Peyer's patch (tissue), 4 donors: ENCODE measurements at regions not wholly inside any gene's neighbourhood (a gene's known extent, or its start where the extent isn't known, plus 50 kb on each side); places are given as distances from the start of the nearest gene placed in this dataset.

ENCODE experiments used
- POLR2A ChIP-seq, 2 donors: fragments of 450-650 bp; IDR thresholded peaks; one replicate each; pipeline ENCODE4 v1.5.1; 2017; ENCODE audit warnings: antibody characterized with exemption in 2 of 2, mild to moderate bottlenecking in 2 of 2, moderate library complexity in 2 of 2
- TF ChIP-seq, protein P1 (sequence below), 6 experiments: fragments of 450-650 bp in 4 of 6; fragments of 200-600 bp in 2 of 6; sonication (generic) in 1 of 6; IDR thresholded peaks; one replicate each; pipeline ENCODE4 v1.5.1; 2017 to 2019; ENCODE audit warnings: antibody characterized with exemption in 6 of 6, mild to moderate bottlenecking in 3 of 6, moderate library complexity in 1 of 6

DNA sequence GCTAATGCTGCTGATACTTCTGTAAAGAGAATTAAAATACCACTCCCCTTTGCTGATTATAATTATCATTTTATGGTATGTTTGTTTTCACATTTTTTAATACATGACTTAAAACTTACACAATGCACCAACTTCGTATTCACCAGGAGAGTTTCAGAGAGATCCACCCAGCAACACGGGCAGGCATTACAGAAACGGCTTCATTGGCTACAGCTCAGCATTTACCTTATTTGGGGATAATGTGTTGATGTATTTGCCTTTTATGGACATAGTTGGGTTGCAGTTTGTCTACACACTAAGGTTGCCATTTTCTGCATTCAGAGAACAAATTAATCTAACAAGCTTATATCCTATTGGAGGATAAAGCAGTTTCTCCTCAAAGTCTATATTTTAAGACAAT is 423.6 kb downstream of the PRDM9 start:
- TF ChIP-seq, protein P1, sequence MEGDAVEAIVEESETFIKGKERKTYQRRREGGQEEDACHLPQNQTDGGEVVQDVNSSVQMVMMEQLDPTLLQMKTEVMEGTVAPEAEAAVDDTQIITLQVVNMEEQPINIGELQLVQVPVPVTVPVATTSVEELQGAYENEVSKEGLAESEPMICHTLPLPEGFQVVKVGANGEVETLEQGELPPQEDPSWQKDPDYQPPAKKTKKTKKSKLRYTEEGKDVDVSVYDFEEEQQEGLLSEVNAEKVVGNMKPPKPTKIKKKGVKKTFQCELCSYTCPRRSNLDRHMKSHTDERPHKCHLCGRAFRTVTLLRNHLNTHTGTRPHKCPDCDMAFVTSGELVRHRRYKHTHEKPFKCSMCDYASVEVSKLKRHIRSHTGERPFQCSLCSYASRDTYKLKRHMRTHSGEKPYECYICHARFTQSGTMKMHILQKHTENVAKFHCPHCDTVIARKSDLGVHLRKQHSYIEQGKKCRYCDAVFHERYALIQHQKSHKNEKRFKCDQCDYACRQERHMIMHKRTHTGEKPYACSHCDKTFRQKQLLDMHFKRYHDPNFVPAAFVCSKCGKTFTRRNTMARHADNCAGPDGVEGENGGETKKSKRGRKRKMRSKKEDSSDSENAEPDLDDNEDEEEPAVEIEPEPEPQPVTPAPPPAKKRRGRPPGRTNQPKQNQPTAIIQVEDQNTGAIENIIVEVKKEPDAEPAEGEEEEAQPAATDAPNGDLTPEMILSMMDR (IDR thresholded peaks at IDR 0.05), result no peak
- TF ChIP-seq POLR2A (IDR thresholded peaks at IDR 0.05), result no peak
